OCI-LY3 (cell line): ENCODE measurements at regions not wholly inside any gene's neighbourhood (a gene's known extent, or its start where the extent isn't known, plus 50 kb on each side); places are given as distances from the start of the nearest gene placed in this dataset.
A peak's percentile ranks its signal among the peaks of the same experiment; 100 is the strongest.

ENCODE experiments used
- EZH2phosphoT487 ChIP-seq: fragments of 200-600 bp; shearing (Covaris generic); IDR thresholded peaks from 2 replicates; pipeline ENCODE4 v1.6.1; 2018; ENCODE audit warnings: antibody characterized with exemption, mixed run types, low read depth
- TF ChIP-seq, protein P1 (sequence below): fragments of 200-600, 300-600 bp; sonication (generic); IDR thresholded peaks from 2 replicates; pipeline ENCODE4 v1.5.1; 2014; ENCODE audit warnings: antibody characterized with exemption, low read length, low read depth

- TF ChIP-seq, protein P1, sequence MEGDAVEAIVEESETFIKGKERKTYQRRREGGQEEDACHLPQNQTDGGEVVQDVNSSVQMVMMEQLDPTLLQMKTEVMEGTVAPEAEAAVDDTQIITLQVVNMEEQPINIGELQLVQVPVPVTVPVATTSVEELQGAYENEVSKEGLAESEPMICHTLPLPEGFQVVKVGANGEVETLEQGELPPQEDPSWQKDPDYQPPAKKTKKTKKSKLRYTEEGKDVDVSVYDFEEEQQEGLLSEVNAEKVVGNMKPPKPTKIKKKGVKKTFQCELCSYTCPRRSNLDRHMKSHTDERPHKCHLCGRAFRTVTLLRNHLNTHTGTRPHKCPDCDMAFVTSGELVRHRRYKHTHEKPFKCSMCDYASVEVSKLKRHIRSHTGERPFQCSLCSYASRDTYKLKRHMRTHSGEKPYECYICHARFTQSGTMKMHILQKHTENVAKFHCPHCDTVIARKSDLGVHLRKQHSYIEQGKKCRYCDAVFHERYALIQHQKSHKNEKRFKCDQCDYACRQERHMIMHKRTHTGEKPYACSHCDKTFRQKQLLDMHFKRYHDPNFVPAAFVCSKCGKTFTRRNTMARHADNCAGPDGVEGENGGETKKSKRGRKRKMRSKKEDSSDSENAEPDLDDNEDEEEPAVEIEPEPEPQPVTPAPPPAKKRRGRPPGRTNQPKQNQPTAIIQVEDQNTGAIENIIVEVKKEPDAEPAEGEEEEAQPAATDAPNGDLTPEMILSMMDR = peak; percentile 40
- no peak for TF ChIP-seq EZH2phosphoT487
Measured at GRCh38 chr17:79299349-79299748, 224.7 kb downstream of the ENGASE start.
